GM10266 (cell line): ENCODE measurements at regions not wholly inside any gene's neighbourhood (a gene's known extent, or its start where the extent isn't known, plus 50 kb on each side); places are given as distances from the start of the nearest gene placed in this dataset.
"Not testable (repeated sequence)": the region's sequence is repeated elsewhere in the genome, so short reads cannot be mapped to it uniquely, and the experiment has no call there.

Experiments used
- DNase-seq: peaks from one replicate; pipeline ENCODE4 v3.0.0; 2012; ENCODE audit errors: extremely low spot score
- CTCF ChIP-seq: IDR thresholded peaks from 2 replicates; pipeline ENCODE4 v1.5.1; 2012; ENCODE audit warnings: mild to moderate bottlenecking, low read depth; ENCODE audit not compliant: control insufficient read depth, insufficient read depth; ENCODE audit errors: missing control alignments

GRCh38 chr2:18961991-18962421 lies 372.6 kb upstream of the NT5C1B start:
- TF ChIP-seq CTCF, result no peak
- DNase-seq, result no peak

DNA sequence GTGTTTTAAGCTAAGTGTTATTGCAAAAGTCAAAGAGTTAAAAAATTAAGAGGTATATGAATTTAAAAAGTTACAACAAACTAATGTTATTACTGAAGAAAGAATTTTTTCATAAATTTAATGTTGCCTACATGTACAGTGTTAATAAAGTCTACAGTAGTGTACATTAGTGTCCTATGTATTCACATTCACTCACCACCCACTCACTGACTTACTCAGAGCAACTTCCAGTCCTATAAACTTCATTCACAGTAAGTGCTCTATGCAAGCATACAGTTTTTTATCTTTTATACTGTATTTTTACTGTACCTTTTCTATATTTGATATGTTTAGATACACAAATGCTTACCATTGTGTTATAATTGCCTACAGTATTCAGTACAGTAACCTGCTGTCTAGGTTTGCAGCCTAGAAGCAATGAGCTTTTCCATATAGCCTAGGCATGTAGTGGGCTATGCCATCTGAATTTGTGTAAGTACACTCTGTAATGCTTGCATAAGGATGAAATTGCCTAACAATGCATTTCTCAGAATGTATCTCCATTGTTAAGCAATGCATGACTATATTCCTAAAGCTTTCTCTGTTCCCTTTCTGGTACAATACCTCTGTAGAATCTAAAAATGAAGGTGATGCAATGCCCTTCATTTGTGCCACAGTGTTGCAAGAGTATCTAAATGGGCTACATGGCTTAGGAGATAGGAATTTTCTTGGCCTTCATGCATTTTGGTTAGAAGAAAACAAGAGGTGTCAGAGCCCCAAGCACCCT lies 370.8 kb upstream of the NT5C1B start:
- TF ChIP-seq CTCF, result no peak
- no peak for DNase-seq

DNA sequence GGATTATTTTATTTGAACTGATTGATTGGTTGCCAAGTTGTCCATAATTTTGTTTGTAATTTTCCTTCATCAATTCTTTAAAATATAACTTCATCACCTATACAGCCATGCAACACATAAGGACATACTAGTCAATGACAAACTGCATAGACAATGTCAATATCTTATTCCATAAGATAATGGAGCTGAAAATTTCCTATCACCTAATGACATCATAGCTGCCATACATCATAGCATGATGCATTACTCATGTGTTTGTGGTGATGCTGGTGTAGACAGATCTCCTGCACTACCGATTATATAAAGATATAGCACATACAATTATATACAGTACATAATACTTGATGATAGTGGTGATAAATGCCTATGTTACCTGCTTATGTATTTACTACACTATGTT lies 369.8 kb upstream of the NT5C1B start:
- DNase-seq, result no peak
- TF ChIP-seq CTCF, result no peak

DNA sequence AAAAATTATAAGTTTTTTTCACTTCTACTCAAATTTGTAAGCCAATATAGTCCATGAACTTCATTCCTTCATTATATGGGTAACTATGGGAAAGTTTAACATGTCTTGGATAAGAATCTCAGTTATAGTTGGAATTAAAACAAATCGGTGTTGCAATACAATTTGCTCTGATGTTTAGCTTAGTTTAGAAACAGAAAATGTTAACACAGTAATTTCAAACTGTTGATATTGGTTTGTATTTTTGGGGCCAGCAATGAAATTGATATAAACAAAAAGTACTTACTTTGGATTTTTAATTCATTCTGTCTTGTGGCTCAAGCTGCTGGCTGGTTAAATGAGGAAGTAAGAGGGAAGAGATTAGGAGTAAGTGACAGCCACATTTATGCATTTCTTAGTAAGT lies 368.5 kb upstream of the NT5C1B start:
- DNase-seq, result no peak
- no peak for TF ChIP-seq CTCF

GRCh38 chr2:18950361-18950851 lies 361.0 kb upstream of the NT5C1B start:
- no peak for DNase-seq
- no peak for TF ChIP-seq CTCF

DNA sequence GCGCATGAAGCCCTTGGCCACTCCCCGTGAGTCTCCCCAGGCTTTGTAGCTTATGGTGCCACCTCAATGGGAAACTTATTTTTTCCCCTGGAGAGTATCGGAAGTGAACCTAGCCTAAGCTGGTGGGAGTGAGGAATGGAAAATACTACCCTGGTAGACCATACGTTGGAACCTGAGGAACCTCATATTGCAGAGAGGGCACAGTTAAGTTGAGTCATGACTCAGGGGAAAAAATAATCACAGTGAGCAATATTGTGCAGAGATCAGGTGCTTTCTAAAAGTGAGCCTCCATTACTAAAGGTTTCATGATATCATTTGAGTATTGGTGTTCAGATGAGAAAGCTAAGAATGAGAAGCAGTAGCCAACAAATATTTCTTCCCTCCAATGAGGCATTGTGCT lies 360.5 kb upstream of the NT5C1B start:
- DNase-seq, result no peak
- TF ChIP-seq CTCF, result no peak

DNA sequence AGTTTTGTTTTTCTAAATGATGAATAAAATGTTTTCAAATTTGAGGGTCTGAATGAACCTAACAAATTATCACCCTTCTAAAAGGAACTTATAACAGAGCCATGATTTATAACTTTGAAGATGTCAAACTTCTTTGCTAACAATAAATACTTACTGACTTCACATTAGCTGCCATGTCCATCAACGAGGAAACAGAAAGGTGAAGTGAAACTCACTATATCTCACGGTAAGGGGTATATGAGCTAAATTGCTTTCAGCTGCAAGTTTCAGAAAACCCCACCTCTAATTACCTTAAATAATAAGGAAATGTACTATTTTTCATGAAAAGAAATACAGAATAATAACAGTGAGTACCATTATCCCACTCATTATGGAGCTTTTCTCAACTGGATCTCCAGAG lies 350.8 kb upstream of the NT5C1B start:
- no peak for TF ChIP-seq CTCF
- DNase-seq, result no peak

GRCh38 chr2:18939740-18940139 lies 350.4 kb upstream of the NT5C1B start:
- DNase-seq, result not testable (repeated sequence)
